Lower lobe of right lung (tissue), 2 donors: ENCODE measurements at regions not wholly inside any gene's neighbourhood (a gene's known extent, or its start where the extent isn't known, plus 50 kb on each side); places are given as distances from the start of the nearest gene placed in this dataset.
"Not testable (repeated sequence)": the region's sequence is repeated elsewhere in the genome, so short reads cannot be mapped to it uniquely, and the experiment has no call there.

ENCODE experiments used
- ATAC-seq, 2 donors: fragments of 200-7000 bp; cut with Tn5 transposase; one replicate each; pipeline ENCODE4 v1.9.1; 2020 to 2022; ENCODE audit warnings: mild to moderate bottlenecking in 2 of 2, moderate library complexity in 2 of 2
- DNase-seq: peaks from one replicate; pipeline ENCODE4 v3.0.0-alpha.2; 2020
- H3K27ac ChIP-seq: fragments of 200-600 bp; one replicate; pipeline ENCODE4 v1.8.0; 2022
- H3K27me3 ChIP-seq: fragments of 200-600 bp; one replicate; pipeline ENCODE4 v1.8.0; 2022; ENCODE audit warnings: low read depth
- H3K36me3 ChIP-seq: fragments of 200-600 bp; one replicate; pipeline ENCODE4 v1.8.0; 2022; ENCODE audit warnings: mild to moderate bottlenecking
- H3K4me1 ChIP-seq: fragments of 200-600 bp; one replicate; pipeline ENCODE4 v1.8.0; 2022
- H3K4me3 ChIP-seq: fragments of 200-600 bp; one replicate; pipeline ENCODE4 v1.8.0; 2022; ENCODE audit warnings: mild to moderate bottlenecking
- H3K9me3 ChIP-seq: fragments of 200-600 bp; one replicate; pipeline ENCODE4 v1.8.0; 2022
- CTCF ChIP-seq: fragments of 200-600 bp; IDR thresholded peaks from one replicate; pipeline ENCODE4 v1.8.0; 2022; ENCODE audit warnings: antibody characterized with exemption, mild to moderate bottlenecking
- intact Hi-C: fragments of 100-400 bp; cut with DNase I; formaldehyde crosslinking; loops from one replicate; pipeline ENCODE4 v1.11.0; 2022
- donor health status: DM: no; HTN: yes; CAD: no; lungs with severe emphysema.

DNA sequence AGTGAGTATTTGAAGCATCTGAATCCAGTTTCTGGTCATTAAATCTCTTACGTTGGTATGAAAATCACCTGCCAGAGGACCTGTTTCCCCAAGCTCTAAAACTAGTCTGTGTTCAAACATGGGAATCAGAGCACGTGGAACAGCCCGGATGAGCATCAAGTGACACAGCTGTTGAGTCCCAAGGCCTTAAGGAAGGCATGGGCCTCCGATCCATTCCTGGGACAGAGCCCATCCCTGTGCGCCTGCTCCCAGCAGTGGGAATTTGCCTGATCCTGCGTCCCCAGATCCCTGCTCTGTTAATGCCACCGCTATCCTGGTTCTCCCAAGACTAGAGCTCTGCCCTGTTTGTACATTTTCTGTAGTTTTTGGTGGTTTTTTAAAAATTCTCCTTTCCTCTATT lies 68.4 kb upstream of the FBXO28 start:
- DNase-seq (no peak), ATAC-seq (no peak)
- TF ChIP-seq CTCF, result no peak
- H3K4me1 ChIP-seq, result peaks cover 7% of the 10 kb centered on the region
- no peaks in the 10 kb centered on the region for H3K36me3 ChIP-seq
- intact Hi-C loops, result no loop called here
- H3K27me3 ChIP-seq, result no peaks in the 10 kb centered on the region
- H3K27ac ChIP-seq, result no peak overlapping the region
- H3K4me3 ChIP-seq, result no peak overlapping the region
- H3K9me3 ChIP-seq, result no peaks in the 10 kb centered on the region

DNA sequence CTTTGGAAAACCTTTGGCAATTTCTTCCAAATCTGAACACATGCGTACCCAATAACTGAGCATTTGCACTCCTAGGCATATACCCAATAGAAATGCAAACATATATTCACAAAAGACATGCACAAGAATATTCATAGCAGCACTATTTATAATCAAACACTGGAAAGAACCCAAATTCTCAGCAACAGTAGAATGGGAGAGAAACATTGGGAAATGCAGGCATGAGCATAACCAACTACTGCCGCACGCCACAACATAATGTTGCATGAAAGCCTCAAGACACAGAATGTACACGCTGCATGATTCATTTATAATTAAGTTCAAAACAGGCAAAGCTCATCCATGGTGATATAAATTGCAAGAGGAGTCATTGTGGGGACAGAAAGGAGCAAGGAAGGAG lies 69.5 kb upstream of the FBXO28 start:
- DNase-seq, result no peak
- no peaks in the 10 kb centered on the region for H3K9me3 ChIP-seq
- no peak overlapping the region for H3K27ac ChIP-seq
- no peak overlapping the region for H3K4me3 ChIP-seq
- intact Hi-C loops, result no loop called here
- no peak for TF ChIP-seq CTCF
- no peak for ATAC-seq
- no peaks in the 10 kb centered on the region for H3K36me3 ChIP-seq
- no peaks in the 10 kb centered on the region for H3K27me3 ChIP-seq
- peaks cover 7% of the 10 kb centered on the region for H3K4me1 ChIP-seq

GRCh38 chr1:224042557-224043118 lies 71.3 kb upstream of the FBXO28 start:
- ATAC-seq (no peak), DNase-seq (no peak)
- no peaks in the 10 kb centered on the region for H3K36me3 ChIP-seq
- intact Hi-C loops, result no loop called here
- no peak overlapping the region for H3K27ac ChIP-seq
- no peaks in the 10 kb centered on the region for H3K9me3 ChIP-seq
- H3K4me1 ChIP-seq, result peaks cover 7% of the 10 kb centered on the region
- TF ChIP-seq CTCF, result no peak
- no peak overlapping the region for H3K4me3 ChIP-seq
- H3K27me3 ChIP-seq, result no peaks in the 10 kb centered on the region

DNA sequence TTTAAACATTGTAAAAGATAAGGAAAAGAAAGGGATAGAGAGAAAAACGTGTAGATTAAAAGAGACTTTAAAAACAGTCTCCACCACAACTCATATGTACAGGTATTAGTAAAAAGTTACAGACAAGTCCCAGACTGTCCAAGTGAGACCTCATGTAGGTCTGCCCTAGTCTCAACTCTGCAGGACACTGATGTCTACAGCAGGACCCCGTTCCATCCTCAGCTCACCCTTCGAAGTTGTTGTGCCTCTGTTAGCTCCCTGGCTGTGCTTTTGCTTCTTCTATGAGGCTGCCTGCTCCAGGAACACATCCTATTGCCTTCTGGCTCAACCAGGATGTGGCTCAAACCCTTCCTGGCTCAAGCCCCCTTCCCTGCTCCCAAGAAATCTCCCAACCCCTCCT lies 72.9 kb upstream of the FBXO28 start:
- intact Hi-C loops, result no loop called here
- Histone ChIP-seq H3K9me3 (no peaks in the 10 kb centered on the region), H3K4me3 (no peak overlapping the region), H3K4me1 (peaks cover 7% of the 10 kb centered on the region), H3K27ac (no peak overlapping the region), H3K36me3 (no peaks in the 10 kb centered on the region), H3K27me3 (no peaks in the 10 kb centered on the region)
- DNase-seq (no peak), ATAC-seq (no peak)
- no peak for TF ChIP-seq CTCF

- ATAC-seq, H3K27ac ChIP-seq, intact Hi-C loops, H3K4me1 ChIP-seq, H3K4me3 ChIP-seq, H3K9me3 ChIP-seq, DNase-seq, H3K27me3 ChIP-seq, H3K36me3 ChIP-seq: not testable (repeated sequence)
Measured at GRCh38 chr1:224040423-224040822, 73.5 kb upstream of the FBXO28 start.

DNA sequence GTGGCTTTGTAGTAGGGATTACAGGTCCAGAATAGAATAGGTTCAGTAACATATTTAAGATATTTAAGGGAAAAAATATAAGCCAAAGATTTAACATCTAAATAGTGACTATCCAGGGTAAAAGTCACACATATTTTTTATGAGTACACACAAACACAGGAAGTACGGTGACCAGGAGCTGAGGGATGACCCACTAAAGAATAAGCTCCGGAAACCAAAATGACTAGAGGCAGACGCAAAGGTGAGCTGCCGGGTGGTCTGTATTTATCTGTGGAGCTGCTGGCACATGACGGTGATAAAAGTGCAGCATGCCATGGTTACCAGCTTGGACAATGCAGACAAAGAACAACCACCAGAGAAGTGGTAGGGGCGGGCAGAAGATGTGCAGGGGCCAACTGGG lies 73.9 kb upstream of the FBXO28 start:
- H3K4me3 ChIP-seq, H3K4me1 ChIP-seq, H3K9me3 ChIP-seq, H3K27me3 ChIP-seq, ATAC-seq, intact Hi-C loops, DNase-seq, H3K27ac ChIP-seq, H3K36me3 ChIP-seq: not testable (repeated sequence)

DNA sequence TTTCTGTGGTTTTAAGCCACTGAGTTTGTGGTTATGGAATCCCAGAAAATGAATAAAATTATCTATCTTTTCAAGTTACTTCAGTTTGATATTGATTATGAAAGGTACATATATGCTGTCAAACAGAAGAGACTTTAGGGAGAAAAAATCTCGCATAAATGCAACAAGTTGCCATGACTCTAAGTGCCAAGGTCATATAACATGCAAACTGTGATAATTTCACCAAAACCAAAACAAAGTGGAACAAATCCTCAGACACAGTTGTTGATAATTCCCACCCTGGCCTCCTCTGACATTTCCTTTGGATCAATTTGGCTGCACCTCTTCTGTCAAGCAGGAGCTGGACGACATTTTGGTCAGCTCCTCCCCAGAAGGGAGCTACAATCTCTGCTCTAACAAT lies 75.1 kb upstream of the FBXO28 start:
- intact Hi-C loops, H3K27ac ChIP-seq, H3K4me1 ChIP-seq, H3K4me3 ChIP-seq, DNase-seq, H3K9me3 ChIP-seq, H3K27me3 ChIP-seq, ATAC-seq, H3K36me3 ChIP-seq: not testable (repeated sequence)

- DNase-seq, H3K27ac ChIP-seq, ATAC-seq, H3K36me3 ChIP-seq, H3K4me3 ChIP-seq, intact Hi-C loops, H3K27me3 ChIP-seq, H3K9me3 ChIP-seq, H3K4me1 ChIP-seq: not testable (repeated sequence)
Measured at GRCh38 chr1:224037362-224037761, 76.5 kb upstream of the FBXO28 start.

- H3K4me3 ChIP-seq, H3K27me3 ChIP-seq, H3K9me3 ChIP-seq, DNase-seq, ATAC-seq, H3K36me3 ChIP-seq, intact Hi-C loops, H3K27ac ChIP-seq, H3K4me1 ChIP-seq: not testable (repeated sequence)
Measured at GRCh38 chr1:224032608-224033276, 81.2 kb upstream of the FBXO28 start.

DNA sequence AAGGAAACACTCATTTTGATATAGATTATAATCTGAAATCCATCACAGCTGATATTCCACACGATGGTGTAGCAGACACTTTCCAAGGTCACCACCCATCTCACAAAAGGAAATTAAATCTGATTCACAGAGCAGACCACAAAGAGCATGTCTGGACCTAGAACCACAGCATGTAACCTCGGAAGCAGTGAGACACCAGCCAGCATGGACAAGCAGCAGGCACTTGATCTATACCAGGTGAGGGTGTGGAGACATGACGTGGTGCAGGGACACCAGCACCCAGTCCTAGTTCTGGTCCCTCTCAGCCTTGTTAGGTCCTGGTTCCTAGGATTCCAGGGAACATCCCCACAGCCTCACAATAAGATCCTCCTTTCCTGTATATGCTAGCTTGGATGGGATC lies 81.9 kb upstream of the FBXO28 start:
- H3K27me3 ChIP-seq, intact Hi-C loops, H3K9me3 ChIP-seq, H3K4me3 ChIP-seq, ATAC-seq, DNase-seq, H3K27ac ChIP-seq, H3K36me3 ChIP-seq, H3K4me1 ChIP-seq: not testable (repeated sequence)
